ENCODE measurements at regions not wholly inside any gene's neighbourhood (a gene's known extent, or its start where the extent isn't known, plus 50 kb on each side); places are given as distances from the start of the nearest gene placed in this dataset.

DNA sequence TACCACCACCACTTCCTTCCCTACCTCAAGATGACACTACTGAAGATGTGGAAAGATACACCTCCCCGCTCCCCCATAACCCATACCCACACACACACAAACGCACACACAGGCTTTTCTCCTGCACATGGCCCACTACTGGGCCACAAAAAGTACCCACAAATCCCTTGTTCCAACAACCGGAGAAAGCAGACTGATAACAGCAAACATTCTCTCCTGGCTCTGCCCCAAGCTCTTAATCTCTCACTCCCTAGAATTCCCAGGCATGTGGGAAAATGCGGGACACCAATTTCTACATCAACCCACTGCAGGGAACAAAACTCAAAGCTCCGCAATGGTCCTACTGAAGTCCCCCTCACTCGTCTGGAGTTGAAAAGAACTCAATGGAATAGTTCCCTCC is 611.0 kb upstream of the KLF4 start:
- Histone ChIP-seq H3K56ac (ENCODE audit: insufficient read length, low read depth, low read length) (no peak overlapping the region), H3K79me2 (ENCODE audit: insufficient read depth, low read length) (no peaks in the 10 kb centered on the region), H3K23ac (ENCODE audit: insufficient read length, low read depth, low read length) (no peak overlapping the region), H2AK5ac (ENCODE audit: insufficient read length, low read length) (no peak overlapping the region), H2AFZ (ENCODE audit: low read length) (no peak overlapping the region), H3K9ac (ENCODE audit: extremely low read depth, insufficient read length, low read length) (no peak overlapping the region), H3K4me2 (ENCODE audit: insufficient read depth, insufficient read length, low read length) (no peak overlapping the region), H3K23me2 (ENCODE audit: insufficient read length, low read depth, low read length, poor library complexity, severe bottlenecking) (no peaks in the 10 kb centered on the region), H4K20me1 (ENCODE audit: control insufficient read depth, insufficient read depth, insufficient read length) (no peaks in the 10 kb centered on the region), H2BK20ac (ENCODE audit: low read depth, low read length, poor library complexity, severe bottlenecking) (no peak overlapping the region), H4K8ac (replicated peaks; ENCODE audit: insufficient read length, low read depth, low read length) (no peak overlapping the region), H2BK12ac (ENCODE audit: insufficient read length, low read depth, low read length) (no peak overlapping the region), H3K14ac (ENCODE audit: insufficient read depth, low read length) (no peak overlapping the region), H4K91ac (ENCODE audit: insufficient read length, low read depth, low read length) (no peak overlapping the region), H2BK15ac (ENCODE audit: low read depth, low read length) (no peak overlapping the region), H3K79me1 (ENCODE audit: insufficient read depth, low read depth, low read length, poor library complexity, severe bottlenecking) (no peaks in the 10 kb centered on the region), H3K27ac (ENCODE audit: insufficient read length, low read depth, low read length) (no peak overlapping the region), H4K5ac (ENCODE audit: insufficient read length, low read depth, low read length) (no peak overlapping the region), H3T11ph (ENCODE audit: low read length) (no peak overlapping the region), H2BK5ac (ENCODE audit: insufficient read length, low read length) (no peak overlapping the region), H3K9me3 (ENCODE audit: control insufficient read depth, low read depth, low read length) (no peaks in the 10 kb centered on the region), H3K27me3 (ENCODE audit: insufficient read depth, low read length) (no peaks in the 10 kb centered on the region), H3K18ac (ENCODE audit: insufficient read length, low read depth, low read length) (no peak overlapping the region), H3K4ac (ENCODE audit: low read depth, low read length) (no peak overlapping the region), H3K4me1 (ENCODE audit: insufficient read depth, low read length) (no peaks in the 10 kb centered on the region; the same call in 1 of the 2 replicates), H2BK120ac (ENCODE audit: low read depth, low read length, poor library complexity, severe bottlenecking) (no peak overlapping the region)
- Mint-ChIP-seq H3K27me3 (ENCODE audit: low read depth) (peaks cover 15% of the 10 kb centered on the region), H3K27ac (no peak overlapping the region; a peak in 1 of 7 replicates), H3K36me3 (ENCODE audit: insufficient read depth in 1 of 3, low read depth in 3 of 3) (peaks cover 0 to 1% (median 0%) of the 10 kb centered on the region in 3 experiments; a peak in 2 of 7 replicates), H3K4me3 (no peak overlapping the region), H3K9me3 (no peaks in the 10 kb centered on the region; a peak in 1 of 5 replicates), H3K4me1 (peaks cover 10 to 12% of the 10 kb centered on the region in 2 experiments)
- TF ChIP-seq, protein P1, sequence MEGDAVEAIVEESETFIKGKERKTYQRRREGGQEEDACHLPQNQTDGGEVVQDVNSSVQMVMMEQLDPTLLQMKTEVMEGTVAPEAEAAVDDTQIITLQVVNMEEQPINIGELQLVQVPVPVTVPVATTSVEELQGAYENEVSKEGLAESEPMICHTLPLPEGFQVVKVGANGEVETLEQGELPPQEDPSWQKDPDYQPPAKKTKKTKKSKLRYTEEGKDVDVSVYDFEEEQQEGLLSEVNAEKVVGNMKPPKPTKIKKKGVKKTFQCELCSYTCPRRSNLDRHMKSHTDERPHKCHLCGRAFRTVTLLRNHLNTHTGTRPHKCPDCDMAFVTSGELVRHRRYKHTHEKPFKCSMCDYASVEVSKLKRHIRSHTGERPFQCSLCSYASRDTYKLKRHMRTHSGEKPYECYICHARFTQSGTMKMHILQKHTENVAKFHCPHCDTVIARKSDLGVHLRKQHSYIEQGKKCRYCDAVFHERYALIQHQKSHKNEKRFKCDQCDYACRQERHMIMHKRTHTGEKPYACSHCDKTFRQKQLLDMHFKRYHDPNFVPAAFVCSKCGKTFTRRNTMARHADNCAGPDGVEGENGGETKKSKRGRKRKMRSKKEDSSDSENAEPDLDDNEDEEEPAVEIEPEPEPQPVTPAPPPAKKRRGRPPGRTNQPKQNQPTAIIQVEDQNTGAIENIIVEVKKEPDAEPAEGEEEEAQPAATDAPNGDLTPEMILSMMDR (conservative IDR thresholded peaks at IDR 0.05): no peak
- DNase-seq: no peak
- no CpG with 5 or more reads among the region's 6 CpGs for WGBS (ENCODE audit: extremely low coverage, insufficient read length, low lambda C conversion rate)
